ENCODE measurements at regions not wholly inside any gene's neighbourhood (a gene's known extent, or its start where the extent isn't known, plus 50 kb on each side); places are given as distances from the start of the nearest gene placed in this dataset.

DNA sequence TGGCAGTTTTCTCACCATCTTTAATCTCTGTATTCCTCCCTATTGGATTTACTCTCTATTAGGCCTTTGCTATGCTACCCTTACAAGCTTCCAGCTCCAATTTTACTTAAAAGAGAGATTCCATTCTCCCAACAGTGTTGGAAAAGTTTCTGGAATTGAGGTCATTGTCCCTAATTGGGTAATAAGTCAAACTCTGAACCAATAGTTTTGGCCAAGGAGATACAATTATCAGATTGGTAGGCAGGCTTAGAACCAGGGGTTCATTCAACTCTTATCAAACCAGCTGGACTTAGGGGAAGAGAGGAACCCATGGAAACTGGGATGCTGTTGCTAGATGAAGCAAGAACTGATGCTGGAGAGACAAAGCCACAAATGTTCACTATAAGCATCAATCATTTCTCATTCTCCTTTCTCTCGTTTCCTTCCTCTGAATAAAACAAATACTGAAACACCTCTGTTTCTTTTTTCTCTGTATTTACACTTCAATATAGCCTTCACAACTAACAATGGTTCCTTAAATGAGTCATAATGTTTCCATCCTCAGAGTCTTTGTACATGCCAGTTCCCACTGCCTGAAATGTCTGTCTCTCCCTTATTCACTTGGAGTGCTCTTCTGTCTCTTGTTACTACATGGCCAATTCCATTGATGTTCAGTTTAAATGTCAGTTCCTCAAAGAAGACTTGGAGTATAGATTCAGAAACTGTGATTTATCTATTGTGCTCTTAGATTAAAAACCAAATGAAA, 587.3 kb downstream of the GABRG2 start:
- TF ChIP-seq ZFX (IDR thresholded peaks at IDR 0.05) (no peak), CTCF (conservative IDR thresholded peaks at IDR 0.05) (no peak)
- H3K27ac ChIP-seq = no peak overlapping the region

GRCh38 chr5:162657076-162657475, 589.5 kb downstream of the GABRG2 start:
- no peak for TF ChIP-seq CTCF (conservative IDR thresholded peaks at IDR 0.05)
- no peak for TF ChIP-seq ZFX (IDR thresholded peaks at IDR 0.05)
- H3K27ac ChIP-seq = no peak overlapping the region

DNA sequence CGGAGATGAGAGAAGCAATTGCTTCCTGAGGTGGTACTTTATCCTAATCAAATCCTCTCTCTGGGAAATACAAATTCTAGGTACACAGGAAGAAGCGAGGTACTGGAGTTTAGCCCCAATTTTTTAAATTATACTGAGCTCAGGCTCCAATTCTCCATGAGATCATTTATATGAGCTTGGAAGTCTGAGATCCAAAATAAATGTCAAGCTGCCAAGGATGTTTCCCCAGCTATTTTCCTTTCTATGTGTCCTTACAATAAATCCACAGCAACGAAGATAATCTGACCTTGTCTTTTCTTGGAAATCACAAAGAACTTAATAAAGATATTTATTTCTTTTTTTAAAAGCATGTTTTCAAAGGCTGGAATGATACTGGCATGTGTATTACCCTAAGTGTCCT, 597.3 kb downstream of the GABRG2 start:
- H3K27ac ChIP-seq = no peak overlapping the region
- TF ChIP-seq ZFX (IDR thresholded peaks at IDR 0.05) (no peak), CTCF (conservative IDR thresholded peaks at IDR 0.05) (no peak)

GRCh38 chr5:162668926-162669325, 601.4 kb downstream of the GABRG2 start:
- TF ChIP-seq CTCF (conservative IDR thresholded peaks at IDR 0.05) = no peak
- no peak for TF ChIP-seq ZFX (IDR thresholded peaks at IDR 0.05)
- no peak overlapping the region for H3K27ac ChIP-seq

DNA sequence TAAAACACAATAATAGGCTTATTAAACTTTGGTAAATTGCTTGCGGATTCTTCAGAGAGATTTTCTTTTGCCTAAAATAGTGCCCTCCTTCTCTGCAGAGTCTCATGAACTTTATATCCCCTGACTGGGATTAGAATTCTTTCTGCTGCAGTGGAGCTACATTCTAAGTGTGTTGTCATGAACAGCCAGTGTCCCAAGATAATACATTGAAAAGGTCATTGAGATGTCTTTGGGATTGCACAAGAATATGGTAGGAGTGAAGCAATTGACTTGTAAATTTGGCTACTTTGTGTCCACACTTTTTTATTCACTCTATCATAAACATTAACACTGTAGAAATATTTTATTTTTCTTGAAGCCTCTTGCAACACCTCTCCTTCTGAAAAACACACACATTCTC, 604.5 kb downstream of the GABRG2 start:
- no peak for TF ChIP-seq CTCF (conservative IDR thresholded peaks at IDR 0.05)
- TF ChIP-seq ZFX (IDR thresholded peaks at IDR 0.05) = no peak
- H3K27ac ChIP-seq = no peak overlapping the region

DNA sequence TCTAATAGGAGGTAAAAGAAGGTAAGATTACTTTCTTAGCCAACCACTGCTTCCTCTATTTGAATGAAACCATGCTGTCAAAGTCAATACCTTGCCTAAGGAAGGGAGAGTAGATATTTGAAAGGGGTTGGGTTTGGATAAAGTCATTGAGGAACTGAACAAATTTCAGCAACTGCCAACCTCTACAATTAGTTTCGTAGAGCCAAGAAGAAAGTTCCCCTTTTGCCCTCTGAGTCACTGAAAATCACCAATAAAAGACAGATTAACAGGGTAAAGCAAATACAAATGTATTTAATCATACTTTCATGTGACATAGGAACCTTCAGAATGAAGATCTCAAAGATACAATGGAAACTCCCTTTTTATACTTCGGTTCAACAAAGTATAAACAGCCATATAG, 615.7 kb downstream of the GABRG2 start:
- no peak for TF ChIP-seq ZFX (IDR thresholded peaks at IDR 0.05)
- no peak for TF ChIP-seq CTCF (conservative IDR thresholded peaks at IDR 0.05)
- H3K27ac ChIP-seq = no peak overlapping the region

DNA sequence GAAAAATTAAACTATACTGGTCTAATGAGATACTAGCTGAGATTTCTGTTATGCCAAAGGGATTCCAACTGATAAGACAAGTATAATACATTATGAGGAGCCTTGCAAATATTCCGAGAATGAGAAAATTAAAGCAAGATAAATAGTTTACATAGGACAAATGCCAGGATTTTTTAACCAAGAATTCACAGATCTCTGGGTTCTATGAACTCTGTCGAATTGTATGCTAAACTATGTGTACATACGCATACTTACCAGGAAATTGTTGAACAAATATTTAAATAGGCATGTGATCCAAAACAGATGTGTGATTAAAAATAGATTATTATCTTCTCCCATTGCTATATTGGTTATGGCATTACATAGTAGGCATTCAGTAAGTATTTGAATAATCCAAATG, 616.6 kb downstream of the GABRG2 start:
- H3K27ac ChIP-seq = no peak overlapping the region
- TF ChIP-seq ZFX (IDR thresholded peaks at IDR 0.05) (no peak), CTCF (conservative IDR thresholded peaks at IDR 0.05) (no peak)

All from C4-2B (cell line).